ENCODE measurements at regions not wholly inside any gene's neighbourhood (a gene's known extent, or its start where the extent isn't known, plus 50 kb on each side); places are given as distances from the start of the nearest gene placed in this dataset.

DNA sequence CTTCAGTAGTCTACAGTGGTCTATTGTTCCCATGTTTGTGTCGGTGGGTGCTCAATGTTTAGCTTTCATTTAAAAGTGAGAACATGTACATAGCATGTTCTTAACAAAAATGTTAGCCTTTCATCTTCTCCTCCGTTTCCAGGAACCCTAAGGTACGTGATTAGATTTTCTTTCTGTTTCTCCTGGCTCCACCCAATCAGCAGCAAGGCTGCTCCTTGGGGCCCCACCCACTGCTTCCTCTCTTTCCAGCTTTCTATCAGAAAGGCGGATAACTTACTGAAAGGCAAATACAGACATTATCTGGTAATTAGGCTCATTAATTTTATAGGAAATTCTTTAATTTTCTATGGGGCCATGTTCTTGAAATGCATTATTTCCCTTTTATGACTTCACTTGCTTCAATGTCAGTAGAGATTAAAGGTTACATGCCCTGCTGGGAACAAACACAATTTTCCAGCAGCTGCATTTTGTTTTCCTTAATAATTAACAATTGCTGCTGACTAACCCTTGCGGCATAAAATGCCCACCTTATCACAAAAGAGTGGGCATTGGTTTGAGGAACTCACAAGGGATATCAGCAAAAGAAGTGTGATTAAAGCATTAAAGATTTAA lies 324.9 kb upstream of the SNX7 start:
- no peak overlapping the region for H3K27ac ChIP-seq
- no peaks in the 10 kb centered on the region for H3K36me3 ChIP-seq
- no peak for DNase-seq (ENCODE audit: low spot score)
- H3K9me3 ChIP-seq, result no peaks in the 10 kb centered on the region
- no peaks in the 10 kb centered on the region for H3K27me3 ChIP-seq (replicated peaks; ENCODE audit: insufficient read depth)
- H3K4me3 ChIP-seq, result no peak overlapping the region
- no peaks in the 10 kb centered on the region for H3K4me1 ChIP-seq (ENCODE audit: control insufficient read depth in 1 of 2, low read depth in 2 of 2)
- no peak for TF ChIP-seq CTCF (IDR thresholded peaks at IDR 0.05)
- ATAC-seq (ENCODE audit: insufficient number of reproducible peaks, low FRiP score, low read depth), result no peak

- no peak for ATAC-seq (ENCODE audit: insufficient number of reproducible peaks, low FRiP score, low read depth)
- Histone ChIP-seq H3K4me3 (no peak overlapping the region), H3K27me3 (replicated peaks; ENCODE audit: insufficient read depth) (no peaks in the 10 kb centered on the region)
Observed at GRCh38 chr1:98333936-98334335, 327.6 kb upstream of the SNX7 start.

GRCh38 chr1:98333406-98333805 lies 328.1 kb upstream of the SNX7 start:
- ATAC-seq (ENCODE audit: insufficient number of reproducible peaks, low FRiP score, low read depth) (no peak), DNase-seq (ENCODE audit: low spot score) (no peak)
- Histone ChIP-seq H3K4me1 (ENCODE audit: control insufficient read depth in 1 of 2, low read depth in 2 of 2) (no peaks in the 10 kb centered on the region), H3K4me3 (no peak overlapping the region), H3K9me3 (no peaks in the 10 kb centered on the region), H3K27me3 (replicated peaks; ENCODE audit: insufficient read depth) (no peaks in the 10 kb centered on the region), H3K36me3 (no peaks in the 10 kb centered on the region), H3K27ac (no peak overlapping the region)
- TF ChIP-seq CTCF (IDR thresholded peaks at IDR 0.05), result no peak

More at GRCh38 chr1:98333936-98334335, 327.6 kb upstream of the SNX7 start:
- Histone ChIP-seq H3K36me3 (no peaks in the 10 kb centered on the region), H3K27ac (no peak overlapping the region), H3K4me1 (ENCODE audit: control insufficient read depth in 1 of 2, low read depth in 2 of 2) (no peaks in the 10 kb centered on the region), H3K9me3 (no peaks in the 10 kb centered on the region)
- DNase-seq (ENCODE audit: low spot score), result no peak
- TF ChIP-seq CTCF (IDR thresholded peaks at IDR 0.05), result no peak

- no peak overlapping the region for H3K27ac ChIP-seq
- H3K9me3 ChIP-seq, result no peaks in the 10 kb centered on the region
- TF ChIP-seq CTCF (IDR thresholded peaks at IDR 0.05), result no peak
- no peaks in the 10 kb centered on the region for H3K36me3 ChIP-seq
- no peak for ATAC-seq (ENCODE audit: insufficient number of reproducible peaks, low FRiP score, low read depth)
- DNase-seq (ENCODE audit: low spot score), result no peak
- peaks cover 7 to 14% of the 10 kb centered on the region in 2 donors for H3K4me1 ChIP-seq (ENCODE audit: control insufficient read depth in 1 of 2, low read depth in 2 of 2)
- H3K27me3 ChIP-seq (replicated peaks; ENCODE audit: insufficient read depth), result no peaks in the 10 kb centered on the region
- H3K4me3 ChIP-seq, result no peak overlapping the region
Observed at GRCh38 chr1:98331718-98332311, 329.7 kb upstream of the SNX7 start.

DNA sequence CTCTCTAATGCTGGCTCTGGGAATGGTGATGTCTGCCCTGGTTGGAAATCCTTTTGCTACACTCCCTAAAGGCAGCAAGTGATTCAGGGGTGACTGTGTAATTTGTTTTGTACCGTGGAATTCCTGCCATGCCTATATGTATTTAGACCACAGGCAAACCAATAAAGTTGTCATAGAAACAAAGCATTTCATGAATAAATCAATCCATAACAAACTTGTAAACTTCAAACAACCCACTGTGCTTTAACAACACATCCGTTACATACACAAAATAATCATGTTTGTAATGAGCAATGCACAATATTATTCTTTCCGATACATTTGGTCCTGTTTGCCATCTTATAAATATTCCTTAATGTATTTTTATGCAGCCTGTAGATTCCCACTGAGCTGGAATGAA lies 330.3 kb upstream of the SNX7 start:
- Histone ChIP-seq H3K36me3 (no peaks in the 10 kb centered on the region), H3K27ac (no peak overlapping the region), H3K4me1 (ENCODE audit: control insufficient read depth in 1 of 2, low read depth in 2 of 2) (peaks cover 13 to 19% of the 10 kb centered on the region in 2 donors), H3K4me3 (no peak overlapping the region), H3K9me3 (no peaks in the 10 kb centered on the region), H3K27me3 (replicated peaks; ENCODE audit: insufficient read depth) (no peaks in the 10 kb centered on the region)
- no peak for TF ChIP-seq CTCF (IDR thresholded peaks at IDR 0.05)
- no peak for DNase-seq (ENCODE audit: low spot score)
- no peak for ATAC-seq (ENCODE audit: insufficient number of reproducible peaks, low FRiP score, low read depth)

All from thoracic aorta (tissue), 2 donors.